GM12878 (cell line): ENCODE measurements at regions not wholly inside any gene's neighbourhood (a gene's known extent, or its start where the extent isn't known, plus 50 kb on each side); places are given as distances from the start of the nearest gene placed in this dataset.

ENCODE experiments used
- ATAC-seq: fragments of 200-7000 bp; cut with Tn5 transposase; 3 replicates; pipeline ENCODE4 v1.9.1; 2020; ENCODE audit warnings: mild to moderate bottlenecking, moderate library complexity
- BruUV-seq: library from RNA; stranded (reverse); fragments of 400-500 nt; replicated peaks from 2 replicates; lab custom pipeline; 2021; lab: Mats Ljungman, UMichigan
- CTCF ChIA-PET: fragments of 300-600 bp; sonication (Branson Sonifier 250); formaldehyde crosslinking; extraction: SDS; loops from one replicate; lab custom pipeline; 2021; ENCODE audit warnings: inconsistent platforms; lab: Yijun Ruan, JAX
- POLR2A ChIA-PET: fragments of 350-600 bp; formaldehyde crosslinking; extraction: SDS; loops from one replicate; lab custom pipeline; 2021; ENCODE audit warnings: inconsistent platforms; lab: Charles Lee
- RAD21 ChIA-PET: fragments of 300-600 bp; sonication (Branson Sonifier 250); formaldehyde crosslinking; loops from one replicate; lab custom pipeline; 2023; ENCODE audit warnings: antibody characterized with exemption; ENCODE audit not compliant: unreplicated experiment; lab: Charles Lee
- SMC1A ChIA-PET: fragments of 300-600 bp; sonication (Branson Sonifier 250); formaldehyde crosslinking; loops from one replicate; lab custom pipeline; 2023; ENCODE audit not compliant: unreplicated experiment, uncharacterized antibody; lab: Charles Lee
- DNase-seq: peaks from one replicate; pipeline ENCODE4 v3.0.0-alpha.2; 2011; ENCODE audit warnings: low read depth, low spot score
- FAIRE-seq: peaks from 3 replicates; lab custom pipeline; 2011; peaks lifted over from hg19 to GRCh38; lab: Jason Lieb, UNC
- H2AFZ ChIP-seq: 2 replicates; pipeline ENCODE4 v1.6.0; 2011; ENCODE audit warnings: low read depth, low read length, control low read depth; ENCODE audit not compliant: control insufficient read depth
- H3K27ac ChIP-seq: 2 replicates; pipeline ENCODE4 v1.5.1; 2011; ENCODE audit warnings: control low read depth; ENCODE audit not compliant: control insufficient read depth, insufficient read depth
- H3K27me3 ChIP-seq, 2 experiments: replicated peaks in 1 of 2; 2 replicates each; pipeline versions ENCODE4 v1.6.0 to v1.6.1; 2011; ENCODE audit warnings: low read length in 1 of 2; ENCODE audit not compliant: control insufficient read depth in 2 of 2, insufficient read depth in 2 of 2
- H3K36me3 ChIP-seq, 2 experiments: 2 replicates each; pipeline ENCODE4 v1.5.1; 2011; ENCODE audit warnings: low read length in 1 of 2; ENCODE audit not compliant: control insufficient read depth in 2 of 2, insufficient read depth in 2 of 2
- H3K4me1 ChIP-seq: 2 replicates; pipeline ENCODE4 v1.6.1; 2011; ENCODE audit warnings: mild to moderate bottlenecking, low read length, moderate library complexity, mixed read lengths; ENCODE audit not compliant: control insufficient read depth, insufficient read depth
- H3K4me2 ChIP-seq: 2 replicates; pipeline ENCODE4 v1.6.0; 2011; ENCODE audit warnings: control low read depth; ENCODE audit not compliant: control insufficient read depth, insufficient read depth
- H3K4me3 ChIP-seq: fragments of 200-600 bp; sonication (generic); 2 replicates; pipeline ENCODE4 v1.5.1; 2016
- H3K79me2 ChIP-seq: 2 replicates; pipeline ENCODE4 v1.6.0; 2011; ENCODE audit warnings: low read length; ENCODE audit not compliant: control insufficient read depth, insufficient read depth
- H3K9ac ChIP-seq: 2 replicates; pipeline ENCODE4 v1.8.0; 2011; ENCODE audit warnings: low read length, control low read depth, mixed read lengths; ENCODE audit not compliant: control insufficient read depth, insufficient read depth
- H3K9me3 ChIP-seq: replicated peaks from 3 replicates; pipeline ENCODE4 v1.5.1; 2011; ENCODE audit warnings: mild to moderate bottlenecking, low read length; ENCODE audit not compliant: control insufficient read depth, insufficient read depth
- H4K20me1 ChIP-seq: 2 replicates; pipeline ENCODE4 v1.6.0; 2011; ENCODE audit not compliant: control insufficient read depth, insufficient read depth
- ATF7 ChIP-seq: fragments of 450-650 bp; IDR thresholded peaks from 2 replicates; pipeline ENCODE4 v1.6.1; 2016; ENCODE audit warnings: low read depth, mild to moderate bottlenecking
- CHD1 ChIP-seq: IDR thresholded peaks from 2 replicates; pipeline ENCODE4 v1.6.1; 2012; ENCODE audit warnings: low read depth, low read length, improper control_type of control experiment
- FOXK2 ChIP-seq: fragments of 450-650 bp; IDR thresholded peaks from 2 replicates; pipeline ENCODE4 v1.6.1; 2017; ENCODE audit warnings: mild to moderate bottlenecking, moderate library complexity
- GABPA ChIP-seq: IDR thresholded peaks from 2 replicates; pipeline ENCODE4 v1.6.1; 2014; ENCODE audit warnings: antibody characterized with exemption, low read depth, mild to moderate bottlenecking, inconsistent platforms
- IKZF2 ChIP-seq, 2 experiments: fragments of 450-650 bp; IDR thresholded peaks; 2 replicates each; pipeline ENCODE4 v1.6.1; 2017; ENCODE audit warnings: mild to moderate bottlenecking in 2 of 2, moderate library complexity in 2 of 2
- MTA3 ChIP-seq: IDR thresholded peaks from 2 replicates; pipeline ENCODE4 v1.6.1; 2012; ENCODE audit warnings: low read length, inconsistent platforms, borderline replicate concordance
- NFIC ChIP-seq: IDR thresholded peaks from 2 replicates; pipeline ENCODE4 v1.6.1; 2012; ENCODE audit warnings: low read depth, mild to moderate bottlenecking, inconsistent platforms, low read length, moderate library complexity
- PAX5 ChIP-seq: IDR thresholded peaks from 2 replicates; pipeline ENCODE4 v1.6.1; 2011; ENCODE audit warnings: low read depth, low read length, borderline replicate concordance
- PML ChIP-seq: IDR thresholded peaks from 2 replicates; pipeline ENCODE4 v1.6.1; 2012; ENCODE audit warnings: low read length, inconsistent platforms
- POLR2A ChIP-seq: IDR thresholded peaks from 2 replicates; pipeline ENCODE4 v1.6.1; 2011; ENCODE audit warnings: low read depth, mild to moderate bottlenecking, low read length
- SMC3 ChIP-seq: IDR thresholded peaks from 2 replicates; pipeline ENCODE4 v1.6.1; 2011; ENCODE audit warnings: low read length, improper control_type of control experiment, borderline replicate concordance
- SUPT20H ChIP-seq: IDR thresholded peaks from 2 replicates; pipeline ENCODE4 v1.6.1; 2011; ENCODE audit warnings: low read depth, mild to moderate bottlenecking, low read length, moderate library complexity, borderline replicate concordance; ENCODE audit not compliant: control insufficient read depth
- WGBS: methylation state at CpG from one replicate; pipeline ENCODE4 v1.1.6; 2016; ENCODE audit warnings: low lambda C conversion rate; ENCODE audit not compliant: insufficient replicate concordance, insufficient coverage; ENCODE audit errors: missing lambda C conversion rate; 5-methylcytosine and 5-hydroxymethylcytosine counted together
- in situ Hi-C: fragments of 300-500 bp; cut with MboI; formaldehyde crosslinking; loops from 9 replicates; pipeline ENCODE4 v1.14.3; 2018; ENCODE audit warnings: mixed read lengths
- intact Hi-C: fragments of 100-400 bp; cut with micrococcal nuclease; formaldehyde crosslinking; loops from one replicate; pipeline ENCODE4 v1.14.2; 2022; ENCODE audit not compliant: unreplicated experiment
- TF ChIP-seq, protein P1 (sequence below): fragments of 450-650 bp; formaldehyde crosslinking; IDR thresholded peaks from 2 replicates; pipeline ENCODE4 v1.4.0; 2022; ENCODE audit warnings: mild to moderate bottlenecking, moderate library complexity
- TF ChIP-seq, protein P2 (sequence below): fragments of 150-350 bp; IDR thresholded peaks from 2 replicates; pipeline ENCODE4 v1.6.1; 2016; ENCODE audit warnings: low read depth, low read length
- TF ChIP-seq, protein P3 (sequence below): fragments of 450-650 bp; IDR thresholded peaks from 2 replicates; pipeline ENCODE4 v1.6.1; 2016; ENCODE audit warnings: mild to moderate bottlenecking
- TF ChIP-seq, protein P4 (sequence below): IDR thresholded peaks from 2 replicates; pipeline ENCODE4 v1.6.1; 2011; ENCODE audit warnings: low read depth, low read length, improper control_type of control experiment, borderline replicate concordance

DNA sequence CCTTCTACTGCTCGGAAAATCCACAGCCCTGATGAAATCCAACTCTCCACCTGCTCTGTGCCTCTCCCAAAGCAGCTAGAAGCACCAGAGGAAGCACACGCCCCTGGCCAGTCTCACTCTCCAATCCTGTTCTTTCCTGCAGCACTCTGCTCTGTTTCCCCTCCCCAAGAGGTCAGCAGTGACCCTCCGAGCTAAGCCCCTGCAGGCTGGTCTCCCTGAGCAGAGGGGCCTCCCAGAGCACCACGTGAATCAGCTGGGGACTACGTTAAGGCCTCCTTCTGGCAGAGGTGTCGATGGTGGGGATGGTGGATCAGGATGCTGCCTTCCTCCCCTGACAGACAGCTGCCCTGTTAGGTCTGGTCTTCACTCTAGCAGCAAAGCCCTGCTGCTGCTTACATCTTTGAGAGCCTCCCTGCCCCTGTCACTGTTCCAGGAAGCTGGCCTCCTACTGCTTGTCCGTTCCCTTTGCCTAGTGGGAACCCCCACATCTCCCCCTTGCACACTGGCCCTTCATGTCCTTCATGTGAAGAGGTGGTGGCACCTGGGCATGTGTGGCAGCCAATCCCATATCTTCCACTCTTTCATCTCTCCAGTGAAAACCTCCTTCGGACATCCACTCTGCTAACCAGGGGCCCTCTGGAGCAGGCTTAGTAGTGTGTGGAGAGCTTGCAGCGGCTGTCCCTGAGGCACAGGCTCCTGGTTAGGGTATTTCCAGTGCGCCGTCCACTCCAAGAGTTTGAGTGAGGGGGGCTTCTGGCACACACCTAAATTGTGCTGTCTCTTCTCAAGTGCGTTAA is 307.5 kb upstream of the HS6ST1 start:
- H3K4me1 ChIP-seq = peaks cover 14% of the 10 kb centered on the region
- ChIA-PET RAD21 (no interaction called here), POLR2A (no interaction called here), CTCF (no interaction called here), SMC1A (no interaction called here)
- TF ChIP-seq, protein P1, sequence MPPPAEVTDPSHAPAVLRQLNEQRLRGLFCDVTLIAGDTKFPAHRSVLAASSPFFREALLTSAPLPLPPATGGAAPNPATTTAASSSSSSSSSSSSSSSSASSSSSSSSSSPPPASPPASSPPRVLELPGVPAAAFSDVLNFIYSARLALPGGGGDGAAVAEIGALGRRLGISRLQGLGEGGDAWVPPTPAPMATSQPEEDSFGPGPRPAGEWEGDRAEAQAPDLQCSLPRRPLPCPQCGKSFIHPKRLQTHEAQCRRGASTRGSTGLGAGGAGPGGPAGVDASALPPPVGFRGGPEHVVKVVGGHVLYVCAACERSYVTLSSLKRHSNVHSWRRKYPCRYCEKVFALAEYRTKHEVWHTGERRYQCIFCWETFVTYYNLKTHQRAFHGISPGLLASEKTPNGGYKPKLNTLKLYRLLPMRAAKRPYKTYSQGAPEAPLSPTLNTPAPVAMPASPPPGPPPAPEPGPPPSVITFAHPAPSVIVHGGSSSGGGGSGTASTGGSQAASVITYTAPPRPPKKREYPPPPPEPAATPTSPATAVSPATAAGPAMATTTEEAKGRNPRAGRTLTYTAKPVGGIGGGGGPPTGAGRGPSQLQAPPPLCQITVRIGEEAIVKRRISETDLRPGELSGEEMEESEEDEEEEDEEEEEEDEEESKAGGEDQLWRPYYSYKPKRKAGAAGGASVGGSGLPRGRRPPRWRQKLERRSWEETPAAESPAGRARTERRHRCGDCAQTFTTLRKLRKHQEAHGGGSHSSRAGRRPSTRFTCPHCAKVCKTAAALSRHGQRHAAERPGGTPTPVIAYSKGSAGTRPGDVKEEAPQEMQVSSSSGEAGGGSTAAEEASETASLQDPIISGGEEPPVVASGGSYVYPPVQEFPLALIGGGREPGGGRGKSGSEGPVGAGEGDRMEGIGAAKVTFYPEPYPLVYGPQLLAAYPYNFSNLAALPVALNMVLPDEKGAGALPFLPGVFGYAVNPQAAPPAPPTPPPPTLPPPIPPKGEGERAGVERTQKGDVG (CRISPR knock-in tag) = no peak
- no peak for TF ChIP-seq PML
- TF ChIP-seq CHD1 = no peak
- no peak for TF ChIP-seq IKZF2 (IDR thresholded peaks at IDR 0.05)
- no peak for TF ChIP-seq SMC3
- TF ChIP-seq, protein P2, sequence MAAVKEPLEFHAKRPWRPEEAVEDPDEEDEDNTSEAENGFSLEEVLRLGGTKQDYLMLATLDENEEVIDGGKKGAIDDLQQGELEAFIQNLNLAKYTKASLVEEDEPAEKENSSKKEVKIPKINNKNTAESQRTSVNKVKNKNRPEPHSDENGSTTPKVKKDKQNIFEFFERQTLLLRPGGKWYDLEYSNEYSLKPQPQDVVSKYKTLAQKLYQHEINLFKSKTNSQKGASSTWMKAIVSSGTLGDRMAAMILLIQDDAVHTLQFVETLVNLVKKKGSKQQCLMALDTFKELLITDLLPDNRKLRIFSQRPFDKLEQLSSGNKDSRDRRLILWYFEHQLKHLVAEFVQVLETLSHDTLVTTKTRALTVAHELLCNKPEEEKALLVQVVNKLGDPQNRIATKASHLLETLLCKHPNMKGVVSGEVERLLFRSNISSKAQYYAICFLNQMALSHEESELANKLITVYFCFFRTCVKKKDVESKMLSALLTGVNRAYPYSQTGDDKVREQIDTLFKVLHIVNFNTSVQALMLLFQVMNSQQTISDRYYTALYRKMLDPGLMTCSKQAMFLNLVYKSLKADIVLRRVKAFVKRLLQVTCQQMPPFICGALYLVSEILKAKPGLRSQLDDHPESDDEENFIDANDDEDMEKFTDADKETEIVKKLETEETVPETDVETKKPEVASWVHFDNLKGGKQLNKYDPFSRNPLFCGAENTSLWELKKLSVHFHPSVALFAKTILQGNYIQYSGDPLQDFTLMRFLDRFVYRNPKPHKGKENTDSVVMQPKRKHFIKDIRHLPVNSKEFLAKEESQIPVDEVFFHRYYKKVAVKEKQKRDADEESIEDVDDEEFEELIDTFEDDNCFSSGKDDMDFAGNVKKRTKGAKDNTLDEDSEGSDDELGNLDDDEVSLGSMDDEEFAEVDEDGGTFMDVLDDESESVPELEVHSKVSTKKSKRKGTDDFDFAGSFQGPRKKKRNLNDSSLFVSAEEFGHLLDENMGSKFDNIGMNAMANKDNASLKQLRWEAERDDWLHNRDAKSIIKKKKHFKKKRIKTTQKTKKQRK = no peak
- no peak for TF ChIP-seq NFIC
- TF ChIP-seq, protein P3, sequence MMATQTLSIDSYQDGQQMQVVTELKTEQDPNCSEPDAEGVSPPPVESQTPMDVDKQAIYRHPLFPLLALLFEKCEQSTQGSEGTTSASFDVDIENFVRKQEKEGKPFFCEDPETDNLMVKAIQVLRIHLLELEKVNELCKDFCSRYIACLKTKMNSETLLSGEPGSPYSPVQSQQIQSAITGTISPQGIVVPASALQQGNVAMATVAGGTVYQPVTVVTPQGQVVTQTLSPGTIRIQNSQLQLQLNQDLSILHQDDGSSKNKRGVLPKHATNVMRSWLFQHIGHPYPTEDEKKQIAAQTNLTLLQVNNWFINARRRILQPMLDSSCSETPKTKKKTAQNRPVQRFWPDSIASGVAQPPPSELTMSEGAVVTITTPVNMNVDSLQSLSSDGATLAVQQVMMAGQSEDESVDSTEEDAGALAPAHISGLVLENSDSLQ = no peak
- TF ChIP-seq, protein P4, sequence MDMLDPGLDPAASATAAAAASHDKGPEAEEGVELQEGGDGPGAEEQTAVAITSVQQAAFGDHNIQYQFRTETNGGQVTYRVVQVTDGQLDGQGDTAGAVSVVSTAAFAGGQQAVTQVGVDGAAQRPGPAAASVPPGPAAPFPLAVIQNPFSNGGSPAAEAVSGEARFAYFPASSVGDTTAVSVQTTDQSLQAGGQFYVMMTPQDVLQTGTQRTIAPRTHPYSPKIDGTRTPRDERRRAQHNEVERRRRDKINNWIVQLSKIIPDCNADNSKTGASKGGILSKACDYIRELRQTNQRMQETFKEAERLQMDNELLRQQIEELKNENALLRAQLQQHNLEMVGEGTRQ = no peak
- no peak for TF ChIP-seq PAX5
- no peak for TF ChIP-seq SUPT20H
- TF ChIP-seq GABPA = no peak
- TF ChIP-seq FOXK2 = no peak
- no peak for TF ChIP-seq POLR2A
- no peak for TF ChIP-seq MTA3
- no peak for TF ChIP-seq ATF7
- H2AFZ ChIP-seq = no peak overlapping the region
- H3K36me3 ChIP-seq = no peaks in the 10 kb centered on the region
- H3K4me2 ChIP-seq = no peak overlapping the region
- H3K27me3 ChIP-seq = peaks cover 0 to under 1% of the 10 kb centered on the region in 2 experiments; a peak in 1 of 4 replicates
- no peak overlapping the region for H3K9ac ChIP-seq
- in situ Hi-C loops (no loop called here), intact Hi-C loops (no loop called here)
- H3K79me2 ChIP-seq = no peaks in the 10 kb centered on the region
- H3K4me3 ChIP-seq = no peak overlapping the region
- H3K9me3 ChIP-seq = no peaks in the 10 kb centered on the region
- DNase-seq (no peak), ATAC-seq (no peak), FAIRE-seq (no peak)
- no peak overlapping the region for H3K27ac ChIP-seq
- H4K20me1 ChIP-seq = no peaks in the 10 kb centered on the region
- 46% methylated on average over 12 of the region's 12 CpGs for WGBS
- no TSS peak for BruUV-seq
